ENCODE measurements at regions not wholly inside any gene's neighbourhood (a gene's known extent, or its start where the extent isn't known, plus 50 kb on each side); places are given as distances from the start of the nearest gene placed in this dataset.

GRCh38 chr4:171629737-171630136 is 183.5 kb upstream of the GALNTL6 start:
- no peak for DNase-seq (ENCODE audit: low spot score)

- DNase-seq (ENCODE audit: low spot score): no peak
Observed at GRCh38 chr4:171629182-171629581, 184.0 kb upstream of the GALNTL6 start.

GRCh38 chr4:171626554-171626953 is 186.7 kb upstream of the GALNTL6 start:
- DNase-seq (ENCODE audit: low spot score): no peak

DNA sequence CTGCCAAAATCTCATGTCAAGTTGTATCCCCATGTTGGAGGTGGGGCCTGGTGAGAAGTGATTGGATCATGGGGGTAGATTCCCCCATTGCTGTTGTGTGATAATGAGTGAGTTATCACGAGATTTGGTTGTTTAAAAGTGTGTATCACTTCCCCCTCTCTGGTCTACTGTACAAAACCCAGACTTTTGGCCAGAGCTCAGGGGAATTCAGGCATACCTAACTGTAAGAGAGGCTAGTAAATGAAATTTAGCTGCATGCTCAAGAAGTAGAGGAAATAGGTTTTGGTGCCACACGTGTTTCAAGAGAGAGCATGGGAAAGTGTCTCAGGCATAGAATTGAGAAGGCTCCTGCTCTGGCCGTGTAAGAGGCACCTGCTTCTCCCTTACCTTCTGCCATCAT is 190.5 kb upstream of the GALNTL6 start:
- no peak for DNase-seq (ENCODE audit: low spot score)

DNA sequence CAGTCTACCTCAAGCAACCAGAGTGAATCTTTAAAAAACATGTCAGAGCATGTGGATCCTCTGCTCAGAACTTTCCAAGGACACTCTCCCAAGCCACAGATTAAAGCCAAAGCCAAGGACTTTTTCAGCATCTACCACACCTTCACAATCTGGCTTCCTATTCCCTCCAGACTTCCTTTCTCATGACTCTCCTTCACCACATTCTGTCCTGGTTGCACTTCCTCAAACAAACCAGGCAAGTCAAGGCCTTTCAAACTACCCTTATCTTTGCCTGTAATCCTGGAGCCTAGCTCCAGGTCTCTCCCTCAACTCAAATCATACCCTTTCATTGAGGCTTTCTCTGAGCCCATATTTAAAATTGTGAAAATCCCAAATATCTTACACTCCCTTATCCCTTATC is 191.6 kb upstream of the GALNTL6 start:
- no peak for DNase-seq (ENCODE audit: low spot score)

DNA sequence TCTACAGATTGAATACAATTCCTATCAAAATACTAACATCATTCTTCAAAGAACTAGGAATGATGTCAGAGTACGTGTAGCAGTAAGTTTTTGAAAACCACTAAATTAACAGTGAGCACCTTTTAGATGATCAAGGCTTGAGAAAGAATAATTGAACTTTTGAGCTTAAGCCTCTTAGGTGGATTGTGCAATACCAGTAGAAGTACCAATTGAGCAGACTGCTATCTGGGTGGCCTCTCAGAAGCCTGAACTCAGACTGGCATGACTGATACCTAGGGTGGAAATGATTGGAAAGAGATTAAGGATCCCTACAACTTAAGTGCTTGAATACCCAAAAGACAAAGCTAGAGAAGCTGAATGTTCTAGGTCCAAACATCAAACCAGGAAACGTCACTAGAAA is 200.3 kb upstream of the GALNTL6 start:
- DNase-seq (ENCODE audit: low spot score): no peak

DNA sequence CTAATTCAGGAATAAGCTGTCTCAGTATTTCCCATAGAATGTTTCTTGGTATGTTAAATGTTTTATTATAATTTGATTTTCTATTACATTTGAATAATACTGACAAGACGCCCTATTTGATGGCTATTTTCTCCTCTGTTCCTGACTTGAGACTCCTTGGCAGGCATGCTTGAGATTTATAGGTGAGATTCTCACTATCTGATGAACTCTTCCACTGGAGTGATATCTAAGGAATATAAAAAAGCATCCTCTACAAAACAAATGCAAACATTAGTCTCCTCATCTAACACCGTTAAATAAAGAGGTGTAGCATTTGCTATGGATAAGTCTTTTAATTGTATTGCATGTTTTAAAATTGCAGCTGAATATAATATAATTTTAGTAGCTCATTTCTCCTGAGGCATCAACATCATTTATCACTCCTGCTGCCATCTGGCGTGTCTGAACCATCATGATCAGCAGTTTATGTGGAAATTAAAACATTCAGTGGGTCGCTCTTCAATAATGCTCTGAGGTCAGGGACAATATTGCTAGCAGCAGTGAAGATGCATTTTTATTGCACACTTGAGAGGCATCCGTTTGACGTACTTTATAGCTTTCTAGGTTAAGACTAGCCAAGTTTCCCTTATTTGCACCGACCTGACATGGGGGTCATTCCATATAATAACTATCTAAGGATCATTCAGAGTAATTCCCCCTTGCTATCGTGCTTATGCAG is 210.4 kb upstream of the GALNTL6 start:
- DNase-seq (ENCODE audit: low spot score): no peak

DNA sequence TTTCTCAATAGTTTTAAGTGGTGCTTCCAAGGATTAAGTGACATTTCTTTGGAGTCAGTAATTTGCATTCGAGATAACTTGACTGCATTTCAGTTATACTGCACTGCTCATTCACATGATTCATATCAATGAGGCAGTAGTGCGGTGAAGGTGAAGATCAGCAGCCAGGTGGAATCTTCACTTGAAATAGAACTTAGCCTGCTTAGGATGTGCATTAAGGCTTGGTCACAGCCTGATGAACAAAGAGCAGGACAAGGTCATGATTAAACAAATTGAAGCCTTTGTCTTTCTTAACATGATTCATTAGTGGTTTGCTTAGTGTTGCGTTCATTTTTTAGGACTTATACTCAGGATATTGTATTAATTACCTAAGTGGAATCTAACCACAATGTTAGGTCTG is 212.1 kb upstream of the GALNTL6 start:
- DNase-seq (ENCODE audit: low spot score): no peak

DNA sequence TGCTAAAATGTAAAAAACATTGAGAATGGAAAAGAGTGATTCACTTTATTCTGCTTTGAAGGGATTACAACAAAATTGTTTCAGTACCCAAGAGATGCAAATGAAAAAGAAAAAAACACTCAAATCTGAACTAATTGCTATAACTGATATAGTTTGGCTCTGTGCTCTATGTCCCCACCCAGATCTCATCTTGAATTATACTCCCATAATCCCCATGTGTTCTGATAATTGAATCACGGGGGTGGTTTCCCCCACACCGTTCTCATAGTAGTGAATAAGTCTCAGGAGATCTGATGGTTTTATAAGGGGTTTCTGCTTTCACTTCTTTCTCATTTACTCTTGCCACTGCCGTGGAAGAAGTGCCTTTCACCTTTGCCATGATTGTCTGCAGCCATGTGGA is 213.6 kb upstream of the GALNTL6 start:
- no peak for DNase-seq (ENCODE audit: low spot score)

DNA sequence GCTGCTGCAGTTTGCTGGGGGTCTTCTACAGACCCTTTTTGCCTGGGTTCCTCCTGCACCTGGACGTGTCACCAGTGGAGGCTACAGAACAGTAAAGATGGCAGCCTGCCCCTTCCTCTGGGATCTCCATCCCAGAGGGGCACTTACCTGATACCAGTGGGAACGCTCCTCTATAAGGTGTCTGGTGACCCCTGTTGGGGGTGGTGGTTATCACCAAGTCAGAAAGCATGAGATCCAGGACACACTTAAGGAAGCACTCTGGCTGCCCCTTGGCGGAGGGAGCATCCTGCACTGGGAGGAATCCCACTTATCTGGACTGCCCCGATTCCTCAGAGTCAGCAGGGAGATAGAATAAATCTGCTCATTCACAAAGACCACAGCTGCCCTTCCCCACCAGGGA is 218.9 kb upstream of the GALNTL6 start:
- DNase-seq (ENCODE audit: low spot score): no peak

DNA sequence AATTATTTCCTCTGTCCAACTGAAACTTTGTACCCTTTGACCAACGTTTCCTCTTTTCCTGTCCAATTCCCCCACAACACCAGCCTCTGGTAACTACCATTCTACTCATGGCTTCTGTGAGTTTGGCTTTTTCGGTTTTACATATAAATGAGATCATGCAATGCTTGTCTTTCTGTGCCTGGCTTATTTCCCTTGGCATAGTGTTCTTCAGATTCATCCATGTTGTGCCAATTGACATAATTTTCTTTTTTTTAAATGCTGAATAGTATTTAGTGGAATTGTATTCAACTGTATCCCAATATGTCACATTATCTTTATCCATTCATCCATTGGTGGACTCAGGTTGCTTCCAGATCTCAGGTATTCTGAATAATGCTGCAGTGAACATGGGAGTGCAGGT is 222.5 kb upstream of the GALNTL6 start:
- no peak for DNase-seq (ENCODE audit: low spot score)

DNA sequence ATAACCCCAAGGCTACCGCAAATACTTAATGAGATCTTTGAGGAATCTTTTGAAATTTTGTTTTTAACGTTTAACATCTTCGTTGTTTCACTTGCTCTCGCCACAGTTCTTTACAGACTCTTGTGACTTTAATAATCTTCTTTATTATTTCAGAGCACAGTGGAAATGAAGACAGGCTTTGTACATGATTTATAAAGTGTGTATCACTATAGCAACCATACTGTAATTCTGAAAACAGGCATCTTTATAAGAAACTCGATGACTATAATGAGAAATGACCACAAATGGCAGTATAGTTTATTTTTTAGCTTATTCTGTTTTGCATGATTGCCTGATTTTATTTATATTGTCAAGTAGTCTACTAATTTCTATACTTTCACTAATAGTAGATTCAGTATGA is 224.4 kb upstream of the GALNTL6 start:
- DNase-seq (ENCODE audit: low spot score): no peak

- no peak for DNase-seq (ENCODE audit: low spot score)
Observed at GRCh38 chr4:171588051-171588545, 225.1 kb upstream of the GALNTL6 start.

GRCh38 chr4:171583790-171584189 is 229.4 kb upstream of the GALNTL6 start:
- DNase-seq (ENCODE audit: low spot score): no peak

- DNase-seq (ENCODE audit: low spot score): no peak
Observed at GRCh38 chr4:171582961-171583581, 230.1 kb upstream of the GALNTL6 start.

GRCh38 chr4:171573181-171573580 is 240.0 kb upstream of the GALNTL6 start:
- no peak for DNase-seq (ENCODE audit: low spot score)

DNA sequence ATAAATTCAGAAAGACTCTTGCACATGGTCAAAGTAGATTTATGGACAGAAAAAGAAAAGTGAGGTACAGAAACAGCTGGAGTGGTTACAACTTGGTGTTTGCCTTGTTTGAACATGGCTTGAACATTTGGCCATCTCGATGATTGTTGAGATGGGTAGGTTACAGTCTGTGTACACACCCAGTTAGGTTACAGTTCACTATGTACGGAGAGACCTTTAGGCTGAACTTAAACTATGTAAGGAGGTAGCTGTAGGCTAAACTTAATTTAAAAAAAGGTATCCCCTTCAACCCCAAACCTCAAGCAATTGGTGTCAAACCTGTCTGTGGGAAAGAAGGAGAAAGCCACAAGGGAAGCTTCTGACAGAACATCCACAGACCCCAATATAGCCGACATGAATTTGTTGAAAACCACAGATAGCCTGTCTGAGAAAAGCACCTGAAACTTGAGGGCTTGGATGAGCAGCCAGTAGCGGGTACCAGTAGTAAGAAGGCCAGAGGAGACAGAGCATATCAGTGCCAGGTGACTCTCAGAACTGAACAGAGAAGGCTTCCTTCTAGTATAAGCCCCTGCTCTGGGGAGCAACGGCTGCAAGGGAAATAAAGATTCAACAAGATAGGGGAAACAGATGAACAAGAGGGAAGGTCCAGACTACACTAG is 247.9 kb upstream of the GALNTL6 start:
- DNase-seq (ENCODE audit: low spot score): no peak

GRCh38 chr4:171561419-171561818 is 251.8 kb upstream of the GALNTL6 start:
- DNase-seq (ENCODE audit: low spot score): no peak

DNA sequence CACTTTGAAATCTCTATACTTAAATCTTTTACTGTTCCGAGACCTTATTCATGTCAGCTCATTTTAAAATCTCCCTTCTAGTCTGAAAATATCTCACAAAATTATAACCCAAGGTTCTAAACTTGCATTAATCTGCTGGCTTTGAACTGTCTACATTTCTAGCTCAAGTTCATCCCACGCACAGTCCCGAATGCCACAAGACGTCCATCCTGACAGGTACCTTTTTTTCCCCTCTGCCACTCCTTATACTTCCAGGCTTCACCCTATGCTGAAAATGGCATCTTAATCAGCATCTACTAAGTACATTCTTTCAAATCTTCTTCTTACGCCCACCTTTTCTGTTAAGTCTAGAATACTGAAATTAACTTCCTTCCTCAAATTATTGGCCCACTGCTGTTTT is 259.2 kb upstream of the GALNTL6 start:
- no peak for DNase-seq (ENCODE audit: low spot score)

DNA sequence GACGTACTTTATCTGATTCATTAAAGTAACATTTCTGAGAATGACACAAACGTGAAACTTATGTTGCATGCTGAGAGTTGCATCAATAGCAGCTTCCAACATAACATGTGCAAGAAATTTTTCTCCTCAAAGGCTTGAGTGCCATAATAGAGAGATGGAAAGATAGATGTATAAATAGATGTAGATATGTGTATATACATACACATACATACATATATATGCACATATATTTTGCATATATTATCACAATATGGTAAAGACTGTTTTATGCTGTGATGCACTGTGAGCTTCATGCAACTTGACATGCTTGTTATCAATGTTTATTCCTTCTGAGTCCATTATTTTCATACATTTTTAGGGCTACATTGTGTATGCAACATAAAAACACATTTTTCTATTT is 270.6 kb upstream of the GALNTL6 start:
- no peak for DNase-seq (ENCODE audit: low spot score)

GRCh38 chr4:171538601-171539100 is 274.6 kb upstream of the GALNTL6 start:
- DNase-seq (ENCODE audit: low spot score): no peak

DNA sequence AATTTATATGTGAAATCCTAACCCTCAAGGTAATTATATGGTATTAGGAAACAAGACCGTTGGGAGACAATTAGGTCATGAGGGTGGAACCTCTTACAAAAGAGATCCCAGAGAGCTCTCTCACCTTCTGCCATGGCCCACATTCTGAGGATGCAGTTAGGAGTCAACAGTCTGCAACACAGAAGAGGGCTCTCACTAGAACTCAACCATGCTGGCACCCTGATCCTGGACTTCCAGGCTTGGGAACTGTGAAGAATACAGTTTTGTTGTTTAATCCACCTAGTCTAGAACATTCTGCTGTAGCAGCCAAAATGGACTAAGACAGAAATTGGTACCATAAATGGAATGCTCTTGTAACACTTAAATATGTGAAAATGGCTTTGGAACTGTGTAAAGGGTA is 278.8 kb upstream of the GALNTL6 start:
- no peak for DNase-seq (ENCODE audit: low spot score)

GRCh38 chr4:171532968-171533367 is 280.2 kb upstream of the GALNTL6 start:
- DNase-seq (ENCODE audit: low spot score): no peak
